KMS-11 (cell line): ENCODE measurements at regions not wholly inside any gene's neighbourhood (a gene's known extent, or its start where the extent isn't known, plus 50 kb on each side); places are given as distances from the start of the nearest gene placed in this dataset.

Experiments used
- H2AFZ ChIP-seq: fragments of 200-600 bp; sonication (generic); 2 replicates; pipeline ENCODE4 v1.6.1; 2016; ENCODE audit warnings: antibody characterized with exemption, mixed run types, low read depth
- H3K27ac ChIP-seq: fragments of 200-600 bp; sonication (generic); 2 replicates; pipeline ENCODE4 v1.6.1; 2016; ENCODE audit warnings: mild to moderate bottlenecking, mixed run types
- H3K27me3 ChIP-seq: fragments of 200-600 bp; sonication (generic); 2 replicates; pipeline ENCODE4 v1.6.1; 2017; ENCODE audit warnings: mild to moderate bottlenecking, low read depth, mixed run types, moderate library complexity; ENCODE audit not compliant: insufficient read depth
- H3K36me3 ChIP-seq: fragments of 200-600 bp; sonication (generic); 2 replicates; pipeline ENCODE4 v1.6.1; 2017; ENCODE audit warnings: mild to moderate bottlenecking, mixed run types; ENCODE audit not compliant: insufficient read depth
- H3K4me1 ChIP-seq: fragments of 200-600 bp; sonication (generic); 2 replicates; pipeline ENCODE4 v1.6.1; 2016; ENCODE audit warnings: mild to moderate bottlenecking, low read depth, mixed run types; ENCODE audit not compliant: poor library complexity, severe bottlenecking
- H3K4me2 ChIP-seq: fragments of 200-600 bp; sonication (generic); 2 replicates; pipeline ENCODE4 v1.7.0; 2016; ENCODE audit warnings: mild to moderate bottlenecking, mixed run types
- H3K4me3 ChIP-seq: fragments of 200-600 bp; sonication (generic); IDR thresholded peaks from 2 replicates; pipeline ENCODE4 v1.6.1; 2017; ENCODE audit warnings: low read depth, low read length, mixed read lengths; ENCODE audit not compliant: insufficient read depth
- H3K79me2 ChIP-seq: fragments of 200-600 bp; sonication (generic); 2 replicates; pipeline ENCODE4 v1.6.1; 2016; ENCODE audit warnings: low read depth, mixed run types; ENCODE audit not compliant: insufficient read depth
- H3K9ac ChIP-seq: fragments of 200-600 bp; sonication (generic); 2 replicates; pipeline ENCODE4 v1.6.1; 2016; ENCODE audit warnings: mild to moderate bottlenecking, mixed run types
- H4K20me1 ChIP-seq: fragments of 200-600 bp; sonication (generic); 2 replicates; pipeline ENCODE4 v1.6.1; 2016; ENCODE audit warnings: mild to moderate bottlenecking, mixed run types; ENCODE audit not compliant: insufficient read depth
- TF ChIP-seq, protein P1 (sequence below): fragments of 200-600 bp; sonication (generic); conservative IDR thresholded peaks from 2 replicates; pipeline ENCODE4 v1.6.1; 2017; ENCODE audit warnings: low read depth, mild to moderate bottlenecking, antibody characterized with exemption, low read length, moderate library complexity, mixed read lengths

DNA sequence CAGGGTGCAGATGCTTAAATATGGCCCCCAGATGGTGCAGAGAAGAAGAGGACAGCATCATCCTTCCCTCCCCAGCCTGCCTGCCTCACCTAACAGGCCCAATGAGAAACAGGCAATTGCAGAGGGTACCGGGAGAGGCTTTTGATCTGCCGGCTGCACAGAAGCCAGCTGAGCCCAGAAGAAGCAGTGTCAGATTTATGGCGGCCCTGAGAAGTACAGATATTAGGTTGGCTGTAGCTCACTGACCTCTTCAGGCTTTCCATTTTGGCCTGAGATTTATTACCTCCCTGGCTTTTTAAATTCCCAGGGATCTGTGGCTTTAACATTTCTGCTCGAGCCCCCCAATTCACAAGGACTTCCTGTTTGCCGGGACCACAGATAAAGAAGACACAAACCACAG is 278.7 kb downstream of the EN1 start:
- Histone ChIP-seq H3K27ac (no peak overlapping the region), H3K27me3 (no peaks in the 10 kb centered on the region), H3K4me2 (no peak overlapping the region), H3K79me2 (no peaks in the 10 kb centered on the region), H3K36me3 (no peaks in the 10 kb centered on the region), H2AFZ (no peak overlapping the region), H4K20me1 (no peaks in the 10 kb centered on the region), H3K4me1 (no peaks in the 10 kb centered on the region), H3K9ac (no peak overlapping the region), H3K4me3 (no peak overlapping the region)
- TF ChIP-seq, protein P1, sequence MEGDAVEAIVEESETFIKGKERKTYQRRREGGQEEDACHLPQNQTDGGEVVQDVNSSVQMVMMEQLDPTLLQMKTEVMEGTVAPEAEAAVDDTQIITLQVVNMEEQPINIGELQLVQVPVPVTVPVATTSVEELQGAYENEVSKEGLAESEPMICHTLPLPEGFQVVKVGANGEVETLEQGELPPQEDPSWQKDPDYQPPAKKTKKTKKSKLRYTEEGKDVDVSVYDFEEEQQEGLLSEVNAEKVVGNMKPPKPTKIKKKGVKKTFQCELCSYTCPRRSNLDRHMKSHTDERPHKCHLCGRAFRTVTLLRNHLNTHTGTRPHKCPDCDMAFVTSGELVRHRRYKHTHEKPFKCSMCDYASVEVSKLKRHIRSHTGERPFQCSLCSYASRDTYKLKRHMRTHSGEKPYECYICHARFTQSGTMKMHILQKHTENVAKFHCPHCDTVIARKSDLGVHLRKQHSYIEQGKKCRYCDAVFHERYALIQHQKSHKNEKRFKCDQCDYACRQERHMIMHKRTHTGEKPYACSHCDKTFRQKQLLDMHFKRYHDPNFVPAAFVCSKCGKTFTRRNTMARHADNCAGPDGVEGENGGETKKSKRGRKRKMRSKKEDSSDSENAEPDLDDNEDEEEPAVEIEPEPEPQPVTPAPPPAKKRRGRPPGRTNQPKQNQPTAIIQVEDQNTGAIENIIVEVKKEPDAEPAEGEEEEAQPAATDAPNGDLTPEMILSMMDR: no peak

DNA sequence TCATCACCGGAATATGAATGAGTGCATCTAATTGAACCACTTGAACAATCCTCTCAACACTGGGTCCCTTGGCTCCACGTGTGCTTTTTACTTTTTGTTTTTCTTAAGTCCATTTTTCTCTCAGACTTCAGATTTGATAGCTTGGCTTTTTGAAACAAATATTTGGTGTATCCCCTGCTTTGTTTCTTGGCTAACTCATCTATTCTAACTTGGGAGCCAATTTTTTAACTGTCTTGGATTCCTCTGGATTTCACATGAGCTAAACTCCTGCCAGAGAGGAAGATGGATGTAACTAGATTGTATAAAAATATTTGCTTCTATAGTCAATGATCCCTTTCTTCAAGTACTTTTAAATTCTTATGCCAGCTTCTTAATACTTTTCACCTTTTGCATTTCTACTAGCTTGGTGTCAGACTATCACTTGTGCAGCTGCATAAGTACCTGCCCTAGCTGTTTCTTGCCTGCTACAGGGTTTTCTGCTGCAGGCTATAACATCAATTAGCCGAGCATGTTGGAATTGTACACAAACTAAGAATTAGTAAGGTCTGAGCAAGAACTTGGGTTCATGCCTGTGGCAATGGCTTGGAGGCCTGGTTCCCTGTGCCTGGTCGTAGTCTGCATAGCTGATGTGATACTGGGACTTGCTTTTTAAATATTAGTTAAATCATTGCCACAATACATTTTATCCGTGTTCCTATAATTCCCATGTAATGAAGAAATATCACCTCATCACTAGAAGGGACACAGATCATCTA is 281.5 kb downstream of the EN1 start:
- no peaks in the 10 kb centered on the region for H4K20me1 ChIP-seq
- no peaks in the 10 kb centered on the region for H3K4me1 ChIP-seq
- no peaks in the 10 kb centered on the region for H3K27me3 ChIP-seq
- H3K4me3 ChIP-seq: no peak overlapping the region
- TF ChIP-seq, protein P1: no peak
- no peak overlapping the region for H2AFZ ChIP-seq
- no peak overlapping the region for H3K9ac ChIP-seq
- no peak overlapping the region for H3K4me2 ChIP-seq
- H3K36me3 ChIP-seq: no peaks in the 10 kb centered on the region
- H3K27ac ChIP-seq: no peak overlapping the region
- no peaks in the 10 kb centered on the region for H3K79me2 ChIP-seq

DNA sequence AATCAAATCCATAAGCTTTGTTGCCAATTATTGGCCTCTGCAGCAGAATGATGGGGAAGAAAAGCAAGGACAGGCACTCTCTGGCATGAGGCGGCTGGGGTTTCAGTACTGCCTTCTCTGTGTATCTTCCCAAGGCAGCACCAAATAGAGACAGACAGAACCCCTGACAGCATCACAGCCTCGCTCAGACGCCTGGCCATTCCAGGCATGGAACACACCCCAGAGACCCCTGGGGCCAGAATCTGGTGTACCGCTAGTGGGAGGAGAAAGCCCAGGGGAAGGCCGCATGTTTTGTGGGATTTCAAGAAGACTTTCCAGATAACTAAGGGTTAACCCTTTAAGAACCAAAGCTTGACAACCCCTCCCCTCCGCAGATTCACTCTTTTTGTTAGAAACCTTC is 282.1 kb downstream of the EN1 start:
- Histone ChIP-seq H2AFZ (no peak overlapping the region), H3K27me3 (no peaks in the 10 kb centered on the region), H3K27ac (no peak overlapping the region), H4K20me1 (no peaks in the 10 kb centered on the region), H3K36me3 (no peaks in the 10 kb centered on the region), H3K79me2 (no peaks in the 10 kb centered on the region), H3K9ac (no peak overlapping the region), H3K4me2 (no peak overlapping the region), H3K4me3 (no peak overlapping the region), H3K4me1 (no peaks in the 10 kb centered on the region)
- TF ChIP-seq, protein P1: no peak

DNA sequence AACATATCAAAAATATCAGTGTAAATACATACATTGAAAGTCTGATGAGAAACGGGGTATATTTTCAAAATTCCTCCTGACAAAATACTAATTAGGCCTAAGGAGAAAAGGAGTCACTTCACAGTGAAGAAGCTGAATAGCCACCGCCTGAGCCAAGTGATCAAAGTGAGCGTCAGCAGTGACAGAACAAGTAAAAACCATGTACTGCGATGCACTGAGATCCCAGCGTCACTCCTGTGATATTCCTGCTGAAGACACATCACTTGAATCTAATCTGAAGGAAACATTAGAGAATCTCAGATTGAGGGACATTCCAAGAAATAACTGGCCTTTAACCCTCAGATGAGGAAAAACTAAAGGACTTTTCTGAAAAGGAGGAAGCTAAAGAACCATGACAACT is 285.3 kb downstream of the EN1 start:
- Histone ChIP-seq H3K4me3 (no peak overlapping the region), H4K20me1 (no peaks in the 10 kb centered on the region), H3K9ac (no peak overlapping the region), H3K79me2 (no peaks in the 10 kb centered on the region), H3K4me2 (no peak overlapping the region), H2AFZ (no peak overlapping the region), H3K27ac (no peak overlapping the region), H3K4me1 (no peaks in the 10 kb centered on the region), H3K27me3 (no peaks in the 10 kb centered on the region), H3K36me3 (no peaks in the 10 kb centered on the region)
- TF ChIP-seq, protein P1: no peak
